ENCODE measurements at regions not wholly inside any gene's neighbourhood (a gene's known extent, or its start where the extent isn't known, plus 50 kb on each side); places are given as distances from the start of the nearest gene placed in this dataset.
A peak's percentile ranks its signal among the peaks of the same experiment; 100 is the strongest.
"Not testable (repeated sequence)": the region's sequence is repeated elsewhere in the genome, so short reads cannot be mapped to it uniquely, and the experiment has no call there.

DNA sequence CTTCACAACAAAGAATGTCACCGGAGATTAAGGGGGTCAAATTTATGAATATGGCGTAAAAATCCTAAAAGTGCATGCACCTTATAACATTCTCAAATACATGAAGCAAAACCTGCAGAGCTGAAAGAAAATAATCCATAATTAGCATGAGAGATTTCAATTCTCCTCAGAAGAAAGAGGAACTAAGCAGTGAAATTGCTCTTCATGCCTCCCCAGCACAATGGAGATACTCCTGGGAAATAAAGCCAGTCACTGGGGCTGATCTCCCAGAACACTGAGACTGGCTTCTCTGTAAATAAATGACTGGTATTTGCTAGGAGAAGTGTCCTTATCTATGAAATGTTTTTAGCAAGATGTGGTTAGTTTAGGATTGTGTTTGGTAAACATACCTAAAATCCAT lies 68.1 kb downstream of the GOLGA6L6 start:
- FAIRE-seq, result not testable (repeated sequence)

- not testable (repeated sequence) for FAIRE-seq
These were observed 68.6 kb downstream of the GOLGA6L6 start for GRCh38 chr15:20472983-20473382.

- not testable (repeated sequence) for FAIRE-seq
These were observed 70.8 kb downstream of the GOLGA6L6 start for GRCh38 chr15:20470810-20471209.

GRCh38 chr15:20441138-20441537 lies 100.5 kb downstream of the GOLGA6L6 start:
- not testable (repeated sequence) for FAIRE-seq

- not testable (repeated sequence) for FAIRE-seq
These were observed 101.2 kb downstream of the GOLGA6L6 start for GRCh38 chr15:20440390-20440789.

DNA sequence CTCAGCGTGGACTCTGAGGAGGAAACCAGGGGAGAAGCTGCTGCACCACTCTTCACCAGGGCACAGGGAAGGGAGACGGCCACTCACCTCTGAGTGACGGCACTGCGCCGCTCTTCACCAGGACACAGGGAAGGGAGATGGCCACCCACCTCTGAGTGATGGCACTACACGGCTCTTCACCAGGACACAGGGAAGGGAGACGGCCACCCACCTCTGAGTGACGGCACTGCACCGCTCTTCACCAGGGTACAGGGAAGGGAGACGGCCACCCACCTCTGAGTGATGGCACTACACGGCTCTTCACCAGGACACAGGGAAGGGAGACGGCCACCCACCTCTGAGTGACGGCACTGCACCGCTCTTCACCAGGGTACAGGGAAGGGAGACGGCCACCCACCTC lies 102.5 kb downstream of the GOLGA6L6 start:
- not testable (repeated sequence) for FAIRE-seq

DNA sequence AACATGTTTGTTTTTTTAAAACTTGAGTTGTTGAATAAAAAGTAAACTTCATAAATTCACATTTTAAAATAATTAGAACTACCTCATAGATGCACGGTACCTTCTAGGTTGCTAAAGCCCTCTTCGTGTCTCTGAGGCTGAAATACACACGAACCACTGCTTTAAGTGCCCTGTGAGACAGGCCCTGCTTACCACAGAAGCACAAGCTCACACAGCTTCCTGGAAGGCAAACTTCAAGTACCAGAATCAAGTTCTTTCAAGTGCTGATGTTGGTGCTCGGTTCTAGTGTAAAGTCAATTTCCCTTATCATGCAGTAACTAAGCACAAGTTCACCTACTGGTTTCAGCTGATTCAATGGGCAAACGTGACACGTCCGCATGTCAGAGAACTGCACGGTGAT lies 103.3 kb downstream of the GOLGA6L6 start:
- not testable (repeated sequence) for FAIRE-seq

DNA sequence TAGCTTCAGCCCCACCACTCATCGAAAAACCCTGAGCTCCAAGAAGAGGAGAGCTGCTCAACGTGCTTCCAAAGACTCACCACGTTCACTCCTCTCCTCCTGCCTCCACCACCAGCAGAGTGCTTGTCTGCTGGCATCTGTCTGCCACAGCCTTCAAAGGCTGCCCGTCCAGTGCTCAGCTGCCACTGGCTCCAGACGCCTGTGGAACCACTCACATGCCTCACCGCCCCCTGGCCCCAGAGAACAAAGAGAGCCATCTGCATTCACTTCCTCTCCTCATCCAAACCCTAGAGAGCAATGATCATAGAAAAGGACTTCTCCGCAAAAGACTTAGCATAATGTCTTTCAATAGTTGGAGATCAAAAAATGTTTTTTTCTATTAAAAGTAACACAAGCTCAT lies 108.1 kb downstream of the GOLGA6L6 start:
- not testable (repeated sequence) for FAIRE-seq

DNA sequence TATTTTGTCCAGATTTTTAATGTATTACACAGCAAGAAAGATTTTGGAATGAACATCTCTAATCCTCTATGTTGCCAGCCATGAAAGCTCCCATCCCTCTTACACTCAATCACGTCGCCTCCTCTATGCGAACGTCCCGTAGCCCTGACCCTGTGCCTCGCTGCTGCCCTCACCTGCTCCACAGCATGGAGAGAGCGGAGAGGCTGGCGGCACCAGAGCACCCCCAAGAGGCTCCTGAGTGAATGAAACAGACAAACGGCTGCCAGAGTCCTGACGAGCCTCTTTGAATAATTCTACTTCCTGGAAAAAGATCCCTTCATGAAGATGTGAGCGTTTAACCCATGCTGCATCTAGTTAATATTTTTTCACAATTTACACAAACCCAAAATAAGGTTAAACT lies 111.1 kb downstream of the GOLGA6L6 start:
- FAIRE-seq, result not testable (repeated sequence)

GRCh38 chr15:20420710-20421109 lies 120.9 kb downstream of the GOLGA6L6 start:
- FAIRE-seq, result not testable (repeated sequence)

GRCh38 chr15:20416618-20417017 lies 125.0 kb downstream of the GOLGA6L6 start:
- not testable (repeated sequence) for FAIRE-seq

GRCh38 chr15:20409667-20410198 lies 131.9 kb downstream of the GOLGA6L6 start:
- FAIRE-seq, result not testable (repeated sequence)

DNA sequence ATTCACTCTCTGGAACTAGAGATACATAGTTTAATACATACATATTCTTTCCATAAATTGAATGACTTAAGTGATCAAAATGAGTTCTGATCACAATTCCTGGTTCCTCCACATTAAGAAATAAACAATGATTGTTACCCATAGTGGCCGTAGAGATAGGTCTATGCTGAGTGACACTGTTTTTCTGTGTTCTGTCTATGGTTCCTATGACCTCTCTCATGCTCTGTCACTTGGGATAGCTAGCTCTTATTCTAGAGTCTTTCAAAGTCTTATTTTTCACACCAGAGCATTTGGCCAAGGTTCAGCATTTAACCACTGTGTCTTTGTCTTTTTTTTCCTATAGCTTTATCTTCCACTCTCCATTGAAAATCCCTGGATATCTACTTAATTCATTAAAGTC lies 132.4 kb downstream of the GOLGA6L6 start:
- FAIRE-seq, result no peak

DNA sequence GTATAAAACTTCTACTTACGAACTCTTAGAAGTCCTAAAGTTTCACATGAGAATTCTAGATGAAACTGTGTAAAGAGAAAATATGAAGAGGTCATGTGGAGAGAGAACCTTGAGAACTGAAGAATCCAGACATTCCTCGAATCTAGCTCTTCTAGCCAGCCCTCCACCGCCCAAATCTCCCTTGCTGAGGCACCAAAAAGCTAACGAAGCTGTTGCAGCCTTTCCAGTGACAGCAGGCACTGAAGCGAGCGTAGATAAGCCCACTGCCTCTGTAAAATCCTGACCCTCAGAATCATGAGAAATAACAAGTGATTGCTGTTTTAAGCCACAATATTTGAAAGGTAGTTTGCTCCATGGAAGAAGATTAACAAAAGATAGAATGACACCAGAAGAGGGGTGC lies 134.0 kb downstream of the GOLGA6L6 start:
- no peak for FAIRE-seq

DNA sequence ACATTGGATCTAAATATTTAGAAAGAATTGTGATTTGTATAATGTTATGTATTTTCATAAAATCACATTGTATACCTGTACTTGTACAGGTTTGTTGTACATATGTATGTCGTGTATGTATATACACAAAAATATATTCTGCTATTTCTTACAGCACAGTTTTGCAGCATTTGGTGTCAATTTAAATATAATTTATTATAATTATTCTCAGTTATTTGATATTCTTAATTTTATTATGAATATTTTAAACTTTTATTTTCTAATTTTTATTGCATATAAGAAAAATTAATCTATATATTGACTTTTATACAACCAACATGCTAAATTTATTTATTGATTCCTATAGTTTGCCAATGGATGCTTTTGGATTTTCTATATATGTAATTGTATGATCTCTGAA lies 137.0 kb downstream of the GOLGA6L6 start:
- peak; percentile 96 for FAIRE-seq

GRCh38 chr15:20402586-20402985 lies 139.0 kb downstream of the GOLGA6L6 start:
- FAIRE-seq, result not testable (repeated sequence)

- FAIRE-seq, result not testable (repeated sequence)
These were observed 140.5 kb downstream of the GOLGA6L6 start for GRCh38 chr15:20401058-20401457.

DNA sequence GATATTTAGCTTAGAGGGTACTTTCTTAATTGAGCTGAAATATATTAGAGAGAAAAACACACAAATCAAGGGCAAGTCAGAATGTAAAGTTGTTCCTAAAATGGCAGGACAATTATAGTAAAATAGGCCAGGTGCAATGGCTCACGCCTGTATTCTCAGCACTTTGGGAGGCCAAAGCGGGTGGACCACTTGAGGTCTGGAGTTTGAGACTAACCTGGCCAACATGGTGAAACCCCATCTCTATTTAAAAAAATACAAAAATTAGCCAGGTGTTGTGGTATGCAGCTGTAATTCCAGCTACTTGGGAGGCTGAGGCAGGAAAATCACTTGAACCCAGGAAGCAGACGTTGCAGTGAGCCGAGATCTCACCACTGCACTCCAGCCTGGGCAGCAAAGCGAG lies 142.9 kb downstream of the GOLGA6L6 start:
- FAIRE-seq, result not testable (repeated sequence)

GRCh38 chr15:20388161-20388560 lies 153.4 kb downstream of the GOLGA6L6 start:
- FAIRE-seq, result not testable (repeated sequence)

DNA sequence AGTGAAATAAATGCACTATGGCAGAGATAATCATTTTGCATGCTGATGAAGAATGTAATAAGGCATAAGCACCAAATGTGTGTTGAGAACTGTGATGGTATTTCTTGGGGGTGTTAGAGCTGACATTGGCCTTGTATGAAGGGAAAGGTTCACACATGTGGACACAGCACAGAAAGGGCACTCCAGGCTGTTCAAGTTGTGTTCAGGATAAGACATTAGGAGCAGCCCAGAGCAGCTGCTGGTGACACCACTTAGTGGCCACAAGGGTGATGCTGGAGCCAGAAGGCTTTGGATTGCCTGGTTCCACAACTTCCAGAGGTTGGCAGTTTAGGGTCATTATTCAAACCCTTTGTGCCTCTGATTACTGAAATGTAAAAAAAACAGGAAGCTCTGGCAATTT lies 155.4 kb downstream of the GOLGA6L6 start:
- no peak for FAIRE-seq

DNA sequence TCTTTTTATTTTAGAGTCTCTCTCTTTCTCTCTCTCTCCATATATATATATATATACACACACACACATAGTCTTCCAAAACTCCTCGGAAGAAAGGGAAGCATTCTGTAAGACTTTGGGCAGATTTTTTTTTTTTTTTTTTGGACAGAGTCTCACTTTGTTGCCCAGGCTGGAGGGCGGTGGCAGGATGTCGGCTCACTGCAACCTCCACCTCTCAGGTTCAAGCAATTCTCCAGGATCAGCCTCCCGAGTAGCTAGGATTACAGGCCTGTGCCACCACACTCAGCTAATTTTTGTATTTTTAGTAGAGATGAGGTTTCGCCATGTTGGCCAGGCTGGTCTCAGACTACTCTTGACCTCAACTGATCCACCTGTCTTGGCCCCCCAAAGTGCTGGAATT lies 161.4 kb downstream of the GOLGA6L6 start:
- not testable (repeated sequence) for FAIRE-seq

GRCh38 chr15:20376872-20377271 lies 164.7 kb downstream of the GOLGA6L6 start:
- FAIRE-seq, result no peak

DNA sequence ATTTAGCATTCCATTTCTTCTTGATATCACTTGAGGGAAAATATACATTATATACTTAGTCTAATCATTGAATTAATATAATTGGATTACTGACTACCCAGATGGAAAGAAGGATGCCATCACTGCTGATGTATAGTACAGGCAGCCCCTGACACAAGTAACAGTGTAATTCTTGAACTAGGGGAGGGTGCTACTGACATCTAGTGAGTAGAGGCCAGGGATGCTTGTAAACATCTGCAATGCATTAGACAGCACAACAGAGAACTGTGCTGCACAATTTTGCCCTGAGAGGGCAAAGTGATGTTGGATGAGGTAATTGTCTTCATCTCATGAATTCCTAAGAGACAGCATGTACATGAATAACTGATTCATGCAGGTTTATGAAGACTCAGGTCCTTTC lies 169.2 kb downstream of the GOLGA6L6 start:
- FAIRE-seq, result not testable (repeated sequence)

- no peak for FAIRE-seq
These were observed 172.1 kb downstream of the GOLGA6L6 start for GRCh38 chr15:20369500-20369899.

GRCh38 chr15:20368974-20369373 lies 172.6 kb downstream of the GOLGA6L6 start:
- peak; percentile 97 for FAIRE-seq

All from TTC549 (cell line).